Gastrocnemius medialis (tissue), 4 donors: ENCODE measurements at regions not wholly inside any gene's neighbourhood (a gene's known extent, or its start where the extent isn't known, plus 50 kb on each side); places are given as distances from the start of the nearest gene placed in this dataset.

Experiments
- POLR2A ChIP-seq, 2 donors: fragments of 450-650 bp; IDR thresholded peaks; one replicate each; pipeline ENCODE4 v1.6.1; 2017; ENCODE audit warnings: antibody characterized with exemption in 2 of 2, mild to moderate bottlenecking in 2 of 2, moderate library complexity in 2 of 2
- TF ChIP-seq, protein P1 (sequence below), 5 experiments: fragments of 450-650 bp in 3 of 5; fragments of 200-600 bp in 2 of 5; sonication (generic) in 2 of 5; IDR thresholded peaks in 4 of 5; conservative IDR thresholded peaks in 1 of 5; 1 replicate in 4 of 5; 2 replicates in 1 of 5; pipeline ENCODE4 v1.5.1; 2016 to 2019; ENCODE audit warnings: antibody characterized with exemption in 5 of 5, mild to moderate bottlenecking in 3 of 5, moderate library complexity in 3 of 5

DNA sequence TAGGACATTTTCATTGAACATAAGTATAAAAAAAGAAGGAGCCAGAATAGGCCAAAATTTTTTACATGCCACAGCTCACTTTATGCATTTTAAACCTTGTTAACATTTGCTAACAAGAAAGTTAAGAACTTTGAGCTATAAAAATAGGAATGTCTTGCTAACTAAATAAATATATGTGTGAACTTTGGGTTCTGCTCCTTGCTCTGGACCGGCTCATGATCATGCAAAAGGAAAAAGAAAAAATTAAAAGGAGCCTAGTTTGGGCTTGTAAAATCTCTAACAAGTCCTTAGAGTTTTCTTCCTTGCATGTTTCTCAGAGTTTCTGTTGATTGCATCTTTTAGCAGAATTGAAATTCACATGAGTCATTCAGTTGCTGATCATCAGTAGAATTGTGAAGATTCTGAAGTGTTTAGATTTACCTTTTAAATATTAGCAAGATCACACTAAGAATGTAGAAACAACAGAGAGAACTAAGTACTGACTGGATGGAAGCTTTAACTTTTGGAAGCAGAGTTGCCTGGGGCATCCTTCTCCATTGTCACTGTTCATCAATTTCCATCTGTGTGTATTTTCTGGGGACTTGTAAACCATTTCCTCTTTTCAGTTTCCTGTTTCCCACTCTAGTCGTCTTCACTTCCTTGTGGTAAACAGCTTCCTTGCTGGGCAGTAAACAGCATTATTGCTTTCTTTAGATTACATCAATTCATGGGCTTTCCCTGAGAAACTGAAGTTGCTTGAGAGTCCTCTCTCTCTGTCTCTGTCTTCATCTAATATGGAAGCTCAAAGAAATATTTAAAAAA lies 458.4 kb upstream of the BTBD3 start:
- TF ChIP-seq, protein P1, sequence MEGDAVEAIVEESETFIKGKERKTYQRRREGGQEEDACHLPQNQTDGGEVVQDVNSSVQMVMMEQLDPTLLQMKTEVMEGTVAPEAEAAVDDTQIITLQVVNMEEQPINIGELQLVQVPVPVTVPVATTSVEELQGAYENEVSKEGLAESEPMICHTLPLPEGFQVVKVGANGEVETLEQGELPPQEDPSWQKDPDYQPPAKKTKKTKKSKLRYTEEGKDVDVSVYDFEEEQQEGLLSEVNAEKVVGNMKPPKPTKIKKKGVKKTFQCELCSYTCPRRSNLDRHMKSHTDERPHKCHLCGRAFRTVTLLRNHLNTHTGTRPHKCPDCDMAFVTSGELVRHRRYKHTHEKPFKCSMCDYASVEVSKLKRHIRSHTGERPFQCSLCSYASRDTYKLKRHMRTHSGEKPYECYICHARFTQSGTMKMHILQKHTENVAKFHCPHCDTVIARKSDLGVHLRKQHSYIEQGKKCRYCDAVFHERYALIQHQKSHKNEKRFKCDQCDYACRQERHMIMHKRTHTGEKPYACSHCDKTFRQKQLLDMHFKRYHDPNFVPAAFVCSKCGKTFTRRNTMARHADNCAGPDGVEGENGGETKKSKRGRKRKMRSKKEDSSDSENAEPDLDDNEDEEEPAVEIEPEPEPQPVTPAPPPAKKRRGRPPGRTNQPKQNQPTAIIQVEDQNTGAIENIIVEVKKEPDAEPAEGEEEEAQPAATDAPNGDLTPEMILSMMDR (IDR thresholded peaks at IDR 0.05 in 4 of 5, conservative IDR thresholded peaks at IDR 0.05 in 1 of 5), result no peak
- no peak for TF ChIP-seq POLR2A (IDR thresholded peaks at IDR 0.05)
